ENCODE measurements at regions not wholly inside any gene's neighbourhood (a gene's known extent, or its start where the extent isn't known, plus 50 kb on each side); places are given as distances from the start of the nearest gene placed in this dataset.

GRCh38 chr4:13246107-13246506 lies 238.0 kb downstream of the RAB28 start:
- Histone ChIP-seq H4K20me1 (ENCODE audit: control insufficient read depth, extremely low read depth, insufficient read depth, low read length) (no peaks in the 10 kb centered on the region), H3K4me1 (ENCODE audit: control insufficient read depth, extremely low read depth, insufficient read depth, low read length) (no peaks in the 10 kb centered on the region), H2AFZ (ENCODE audit: control insufficient read depth, low read length) (no peak overlapping the region), H3K36me3 (ENCODE audit: control insufficient read depth in 2 of 2, extremely low read depth in 1 of 2, insufficient read depth in 2 of 2, low read length in 2 of 2) (no peaks in the 10 kb centered on the region), H3K4me3 (ENCODE audit: control insufficient read depth in 2 of 3, extremely low read depth in 1 of 3, insufficient read depth in 2 of 3, low read depth in 1 of 3, low read length in 3 of 3) (no peak overlapping the region), H3K27ac (ENCODE audit: control insufficient read depth, insufficient read depth, low read length) (no peak overlapping the region), H3K9me1 (ENCODE audit: control insufficient read depth, extremely low read depth, insufficient read depth, low read length) (no peaks in the 10 kb centered on the region), H3K27me3 (ENCODE audit: control insufficient read depth, extremely low read depth, insufficient read depth, low read length) (no peaks in the 10 kb centered on the region), H3K79me2 (ENCODE audit: control insufficient read depth, insufficient read depth, low read length) (no peaks in the 10 kb centered on the region), H3K9me3 (ENCODE audit: control insufficient read depth, low read depth, low read length) (no peaks in the 10 kb centered on the region), H3K9ac (ENCODE audit: control insufficient read depth, extremely low read depth, insufficient read depth, low read length) (no peak overlapping the region), H3K4me2 (ENCODE audit: control insufficient read depth, extremely low read depth, insufficient read depth, low read depth, low read length) (no peak overlapping the region)
- dilution Hi-C loops (cut with MboI; ENCODE audit: extremely low pct_ligation_motif_present, low sequenced_read_pairs) = no loop called here
- no peak for TF ChIP-seq CTCF (optimal IDR thresholded peaks at IDR 0.05 in 1 of 3, IDR thresholded peaks at IDR 0.05 in 1 of 3, conservative IDR thresholded peaks at IDR 0.05 in 1 of 3; ENCODE audit: extremely low read depth in 1 of 3, insufficient read depth in 2 of 3, low read length in 3 of 3)
- no peak for TF ChIP-seq EZH2 (IDR thresholded peaks at IDR 0.05; ENCODE audit: low read length)
- DNase-seq (ENCODE audit: low read depth, low spot score) (no peak), FAIRE-seq (no peak)

GRCh38 chr4:13244444-13244843 lies 239.7 kb downstream of the RAB28 start:
- no peak for FAIRE-seq
- no peaks in the 10 kb centered on the region for H3K79me2 ChIP-seq (ENCODE audit: control insufficient read depth, insufficient read depth, low read length)

More at GRCh38 chr4:13244444-13244843, 239.7 kb downstream of the RAB28 start:
- Histone ChIP-seq H3K4me3 (ENCODE audit: control insufficient read depth in 2 of 3, extremely low read depth in 1 of 3, insufficient read depth in 2 of 3, low read depth in 1 of 3, low read length in 3 of 3) (no peak overlapping the region), H3K36me3 (ENCODE audit: control insufficient read depth in 2 of 2, extremely low read depth in 1 of 2, insufficient read depth in 2 of 2, low read length in 2 of 2) (no peaks in the 10 kb centered on the region), H3K9me3 (ENCODE audit: control insufficient read depth, low read depth, low read length) (no peaks in the 10 kb centered on the region), H3K9ac (ENCODE audit: control insufficient read depth, extremely low read depth, insufficient read depth, low read length) (no peak overlapping the region), H4K20me1 (ENCODE audit: control insufficient read depth, extremely low read depth, insufficient read depth, low read length) (no peaks in the 10 kb centered on the region), H3K27me3 (ENCODE audit: control insufficient read depth, extremely low read depth, insufficient read depth, low read length) (no peaks in the 10 kb centered on the region), H3K9me1 (ENCODE audit: control insufficient read depth, extremely low read depth, insufficient read depth, low read length) (no peaks in the 10 kb centered on the region), H2AFZ (ENCODE audit: control insufficient read depth, low read length) (no peak overlapping the region), H3K4me1 (ENCODE audit: control insufficient read depth, extremely low read depth, insufficient read depth, low read length) (no peaks in the 10 kb centered on the region), H3K4me2 (ENCODE audit: control insufficient read depth, extremely low read depth, insufficient read depth, low read depth, low read length) (no peak overlapping the region), H3K27ac (ENCODE audit: control insufficient read depth, insufficient read depth, low read length) (no peak overlapping the region)
- dilution Hi-C loops (cut with MboI; ENCODE audit: extremely low pct_ligation_motif_present, low sequenced_read_pairs) = no loop called here
- no peak for TF ChIP-seq EZH2 (IDR thresholded peaks at IDR 0.05; ENCODE audit: low read length)
- TF ChIP-seq CTCF (optimal IDR thresholded peaks at IDR 0.05 in 1 of 3, IDR thresholded peaks at IDR 0.05 in 1 of 3, conservative IDR thresholded peaks at IDR 0.05 in 1 of 3; ENCODE audit: extremely low read depth in 1 of 3, insufficient read depth in 2 of 3, low read length in 3 of 3) = no peak
- DNase-seq (ENCODE audit: low read depth, low spot score) = no peak

Measured in keratinocyte (primary cell).